HepG2 (cell line): ENCODE measurements at regions not wholly inside any gene's neighbourhood (a gene's known extent, or its start where the extent isn't known, plus 50 kb on each side); places are given as distances from the start of the nearest gene placed in this dataset.

Experiments used
- ATAC-seq: fragments of 200-7000 bp; cut with Tn5 transposase; 3 replicates; pipeline ENCODE4 v1.9.1; 2020; ENCODE audit warnings: mild to moderate bottlenecking, moderate library complexity
- BruUV-seq: library from RNA; stranded (reverse); fragments of 400-500 nt; replicated peaks from 2 replicates; lab custom pipeline; 2021; lab: Mats Ljungman, UMichigan
- CTCF ChIA-PET: fragments of 300-600 bp; formaldehyde crosslinking; extraction: SDS; loops from one replicate; lab custom pipeline; 2021; ENCODE audit warnings: low total read pairs, inconsistent platforms, low intra/inter-chr PET ratio; lab: Yijun Ruan, JAX
- POLR2A ChIA-PET: fragments of 350-600 bp; sonication (Branson Sonifier 250); formaldehyde crosslinking; loops from one replicate; lab custom pipeline; 2020; ENCODE audit warnings: antibody characterized with exemption, inconsistent platforms; lab: Yijun Ruan, JAX
- DNase-seq: peaks from one replicate; pipeline ENCODE4 v3.0.0-alpha.2; 2015; ENCODE audit warnings: low spot score
- FAIRE-seq: peaks from 3 replicates; lab custom pipeline; 2011; peaks lifted over from hg19 to GRCh38; lab: Jason Lieb, UNC
- H2AFZ ChIP-seq: one replicate; pipeline ENCODE4 v1.6.1; 2011; ENCODE audit warnings: low read length, inconsistent platforms
- H3K27ac ChIP-seq: fragments of 300-600 bp; 3 replicates; pipeline ENCODE4 v1.8.0; 2011; ENCODE audit warnings: mixed run types, mild to moderate bottlenecking, mixed read lengths, low read length, inconsistent platforms; ENCODE audit not compliant: insufficient read depth; ENCODE audit errors: extremely low read length
- H3K27me3 ChIP-seq, 2 experiments: fragments of 200-600 bp in 1 of 2; 2 replicates in 1 of 2; 3 replicates in 1 of 2; pipeline versions ENCODE4 v1.6.0 to v1.8.0; 2011; ENCODE audit warnings: low read length in 2 of 2, mild to moderate bottlenecking in 2 of 2, moderate library complexity in 2 of 2, inconsistent platforms in 1 of 2; ENCODE audit not compliant: insufficient read depth in 2 of 2, control insufficient read depth in 1 of 2
- H3K36me3 ChIP-seq, 2 experiments: fragments of 200-600 bp in 1 of 2; replicated peaks in 1 of 2; 2 replicates in 1 of 2; 3 replicates in 1 of 2; pipeline versions ENCODE4 v1.5.1 to v1.8.0; 2011; ENCODE audit warnings: low read length in 2 of 2, inconsistent platforms in 1 of 2; ENCODE audit not compliant: insufficient read depth in 2 of 2, control insufficient read depth in 1 of 2
- H3K4me1 ChIP-seq: 2 replicates; pipeline ENCODE4 v1.5.1; 2012; ENCODE audit warnings: low read length, inconsistent platforms; ENCODE audit not compliant: insufficient read depth
- H3K4me2 ChIP-seq: 2 replicates; pipeline ENCODE4 v1.6.0; 2011; ENCODE audit warnings: low read depth, low read length, inconsistent platforms
- H3K4me3 ChIP-seq, 3 experiments: fragments of 200-600 bp in 1 of 3; sonication (generic), shearing (Covaris generic) in 1 of 3; replicated peaks in 1 of 3; 2 replicates each; pipeline ENCODE4 v1.5.1; 2011 to 2016; ENCODE audit warnings: low read length in 3 of 3, inconsistent platforms in 2 of 3, low read depth in 2 of 3, mild to moderate bottlenecking in 2 of 3, control low read depth in 1 of 3, mixed read lengths in 1 of 3; ENCODE audit not compliant: insufficient read depth in 1 of 3
- H3K79me2 ChIP-seq: one replicate; pipeline ENCODE4 v1.6.1; 2011; ENCODE audit warnings: low read length, inconsistent platforms; ENCODE audit not compliant: insufficient read depth
- H3K9ac ChIP-seq: 2 replicates; pipeline ENCODE4 v1.6.0; 2011; ENCODE audit warnings: mild to moderate bottlenecking, low read depth, low read length, inconsistent platforms; ENCODE audit not compliant: insufficient read depth
- H3K9me3 ChIP-seq: 2 replicates; pipeline ENCODE4 v1.5.1; 2012; ENCODE audit warnings: mild to moderate bottlenecking, low read length
- H4K20me1 ChIP-seq: 2 replicates; pipeline ENCODE4 v1.6.0; 2011; ENCODE audit warnings: inconsistent platforms, mild to moderate bottlenecking, low read length, moderate library complexity; ENCODE audit not compliant: insufficient read depth
- AKAP8 ChIP-seq: sonication (generic); formaldehyde crosslinking; IDR thresholded peaks from 2 replicates; pipeline ENCODE4 v1.5.1; 2020; ENCODE audit warnings: mild to moderate bottlenecking, missing genetic modification reagents
- ATF1 ChIP-seq: IDR thresholded peaks from 2 replicates; pipeline ENCODE4 v1.6.1; 2016; ENCODE audit warnings: mild to moderate bottlenecking, control low read depth
- BHLHE40 ChIP-seq: IDR thresholded peaks from 2 replicates; pipeline ENCODE4 v1.6.1; 2011; ENCODE audit warnings: low read length, improper control_type of control experiment
- CC2D1A ChIP-seq: sonication (generic); formaldehyde crosslinking; IDR thresholded peaks from 2 replicates; pipeline ENCODE4 v1.8.1; 2023; ENCODE audit warnings: mild to moderate bottlenecking, missing genetic modification reagents
- FOXO4 ChIP-seq: sonication (generic); formaldehyde crosslinking; conservative IDR thresholded peaks from 2 replicates; pipeline ENCODE4 v1.8.1; 2023; ENCODE audit warnings: missing genetic modification reagents
- MXI1 ChIP-seq: IDR thresholded peaks from 3 replicates; pipeline ENCODE4 v1.6.1; 2012; ENCODE audit warnings: low read depth, low read length, inconsistent platforms, borderline replicate concordance
- POLR2A ChIP-seq, 2 experiments: IDR thresholded peaks; 2 replicates each; pipeline ENCODE4 v1.6.1; 2011; ENCODE audit warnings: low read depth in 2 of 2, low read length in 2 of 2, mild to moderate bottlenecking in 1 of 2, moderate library complexity in 1 of 2; ENCODE audit not compliant: insufficient read depth in 1 of 2
- RBFOX2 ChIP-seq: fragments of 200-400 bp; formaldehyde crosslinking; IDR thresholded peaks from 2 replicates; pipeline ENCODE4 v1.6.1; 2017; ENCODE audit warnings: low read depth, mild to moderate bottlenecking, low read length
- ZNF7 ChIP-seq: IDR thresholded peaks from 2 replicates; pipeline ENCODE4 v1.6.1; 2016; ENCODE audit warnings: missing biosample characterization, missing genetic modification reagents
- ZNF75D ChIP-seq: sonication (generic); formaldehyde crosslinking; IDR thresholded peaks from 2 replicates; pipeline ENCODE4 v1.8.1; 2023; ENCODE audit warnings: missing genetic modification reagents, mild to moderate bottlenecking, borderline replicate concordance
- WGBS: methylation state at CpG from one replicate; pipeline ENCODE4 v1.1.6; 2017; ENCODE audit warnings: low lambda C conversion rate; 5-methylcytosine and 5-hydroxymethylcytosine counted together
- in situ Hi-C: cut with HindIII; loops from 2 replicates; pipeline ENCODE4 v1.10.0; 2017; ENCODE audit warnings: low pct_unique_long_range_greater_than_20kb; ENCODE audit not compliant: extremely low pct_ligation_motif_present
- intact Hi-C: fragments of 100-400 bp; cut with micrococcal nuclease; formaldehyde crosslinking; loops from one replicate; pipeline ENCODE4 v1.10.0; 2022; ENCODE audit not compliant: unreplicated experiment
- TF ChIP-seq, protein P1 (sequence below): sonication (generic); formaldehyde crosslinking; IDR thresholded peaks from 2 replicates; pipeline ENCODE4 v1.4.0; 2020; ENCODE audit warnings: mild to moderate bottlenecking, low read depth, missing genetic modification reagents
- TF ChIP-seq, protein P2 (sequence below): IDR thresholded peaks from 2 replicates; pipeline ENCODE4 v1.6.1; 2016; ENCODE audit warnings: missing compliant biosample characterization, missing genetic modification reagents, borderline replicate concordance
- TF ChIP-seq, protein P3 (sequence below): sonication (generic); formaldehyde crosslinking; IDR thresholded peaks from 2 replicates; pipeline ENCODE4 v1.5.0; 2020; ENCODE audit warnings: mild to moderate bottlenecking, missing genetic modification reagents, borderline replicate concordance
- TF ChIP-seq, protein P4 (sequence below): sonication (generic); formaldehyde crosslinking; IDR thresholded peaks from 2 replicates; pipeline ENCODE4 v1.8.1; 2023; ENCODE audit warnings: mild to moderate bottlenecking, missing genetic modification reagents

DNA sequence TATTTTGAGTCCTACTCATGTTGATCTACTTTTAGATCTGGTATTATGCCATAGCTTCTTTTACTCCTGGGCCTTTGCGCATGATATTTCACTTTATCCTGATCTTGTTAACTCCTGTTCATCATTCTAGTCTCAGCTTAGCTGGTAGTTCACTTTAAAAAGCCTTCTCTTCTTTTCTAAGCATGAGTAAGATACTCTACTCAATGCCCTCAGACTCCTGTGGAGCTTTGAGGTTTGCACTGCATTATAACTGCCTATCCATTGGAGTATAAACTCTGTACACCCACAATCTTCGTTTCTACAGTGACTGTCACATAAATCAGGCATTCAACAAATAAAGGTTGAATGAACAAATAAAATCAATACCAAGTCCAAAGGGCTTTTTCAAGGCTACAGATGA is 357.9 kb upstream of the KCNH8 start:
- Histone ChIP-seq H3K4me2 (no peak overlapping the region), H3K27ac (no peak overlapping the region), H3K9me3 (no peaks in the 10 kb centered on the region), H3K79me2 (no peaks in the 10 kb centered on the region), H3K4me1 (no peaks in the 10 kb centered on the region), H3K27me3 (no peaks in the 10 kb centered on the region), H3K36me3 (no peaks in the 10 kb centered on the region), H3K9ac (no peak overlapping the region), H4K20me1 (no peaks in the 10 kb centered on the region), H3K4me3 (no peak overlapping the region), H2AFZ (no peak overlapping the region)
- in situ Hi-C loops: no loop called here
- CTCF ChIA-PET: no interaction called here
- POLR2A ChIA-PET: no interaction called here
- DNase-seq (no peak), FAIRE-seq (no peak), ATAC-seq (0 out of 3 replicates have a peak, but pooled peaks have one; percentile 23)
- intact Hi-C loops: no loop called here
- 49% methylated on average over 2 of the region's 2 CpGs for WGBS
- BruUV-seq: no TSS peak
- TF ChIP-seq, protein P1, sequence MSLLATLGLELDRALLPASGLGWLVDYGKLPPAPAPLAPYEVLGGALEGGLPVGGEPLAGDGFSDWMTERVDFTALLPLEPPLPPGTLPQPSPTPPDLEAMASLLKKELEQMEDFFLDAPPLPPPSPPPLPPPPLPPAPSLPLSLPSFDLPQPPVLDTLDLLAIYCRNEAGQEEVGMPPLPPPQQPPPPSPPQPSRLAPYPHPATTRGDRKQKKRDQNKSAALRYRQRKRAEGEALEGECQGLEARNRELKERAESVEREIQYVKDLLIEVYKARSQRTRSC (CRISPR knock-in tag): no peak
- no peak for TF ChIP-seq ATF1
- no peak for TF ChIP-seq ZNF75D (CRISPR knock-in tag)
- TF ChIP-seq MXI1: no peak
- no peak for TF ChIP-seq ZNF7 (CRISPR knock-in tag)
- TF ChIP-seq, protein P2, sequence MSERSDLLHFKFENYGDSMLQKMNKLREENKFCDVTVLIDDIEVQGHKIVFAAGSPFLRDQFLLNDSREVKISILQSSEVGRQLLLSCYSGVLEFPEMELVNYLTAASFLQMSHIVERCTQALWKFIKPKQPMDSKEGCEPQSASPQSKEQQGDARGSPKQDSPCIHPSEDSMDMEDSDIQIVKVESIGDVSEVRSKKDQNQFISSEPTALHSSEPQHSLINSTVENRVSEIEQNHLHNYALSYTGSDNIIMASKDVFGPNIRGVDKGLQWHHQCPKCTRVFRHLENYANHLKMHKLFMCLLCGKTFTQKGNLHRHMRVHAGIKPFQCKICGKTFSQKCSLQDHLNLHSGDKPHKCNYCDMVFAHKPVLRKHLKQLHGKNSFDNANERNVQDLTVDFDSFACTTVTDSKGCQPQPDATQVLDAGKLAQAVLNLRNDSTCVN (CRISPR knock-in tag): no peak
- TF ChIP-seq, protein P3, sequence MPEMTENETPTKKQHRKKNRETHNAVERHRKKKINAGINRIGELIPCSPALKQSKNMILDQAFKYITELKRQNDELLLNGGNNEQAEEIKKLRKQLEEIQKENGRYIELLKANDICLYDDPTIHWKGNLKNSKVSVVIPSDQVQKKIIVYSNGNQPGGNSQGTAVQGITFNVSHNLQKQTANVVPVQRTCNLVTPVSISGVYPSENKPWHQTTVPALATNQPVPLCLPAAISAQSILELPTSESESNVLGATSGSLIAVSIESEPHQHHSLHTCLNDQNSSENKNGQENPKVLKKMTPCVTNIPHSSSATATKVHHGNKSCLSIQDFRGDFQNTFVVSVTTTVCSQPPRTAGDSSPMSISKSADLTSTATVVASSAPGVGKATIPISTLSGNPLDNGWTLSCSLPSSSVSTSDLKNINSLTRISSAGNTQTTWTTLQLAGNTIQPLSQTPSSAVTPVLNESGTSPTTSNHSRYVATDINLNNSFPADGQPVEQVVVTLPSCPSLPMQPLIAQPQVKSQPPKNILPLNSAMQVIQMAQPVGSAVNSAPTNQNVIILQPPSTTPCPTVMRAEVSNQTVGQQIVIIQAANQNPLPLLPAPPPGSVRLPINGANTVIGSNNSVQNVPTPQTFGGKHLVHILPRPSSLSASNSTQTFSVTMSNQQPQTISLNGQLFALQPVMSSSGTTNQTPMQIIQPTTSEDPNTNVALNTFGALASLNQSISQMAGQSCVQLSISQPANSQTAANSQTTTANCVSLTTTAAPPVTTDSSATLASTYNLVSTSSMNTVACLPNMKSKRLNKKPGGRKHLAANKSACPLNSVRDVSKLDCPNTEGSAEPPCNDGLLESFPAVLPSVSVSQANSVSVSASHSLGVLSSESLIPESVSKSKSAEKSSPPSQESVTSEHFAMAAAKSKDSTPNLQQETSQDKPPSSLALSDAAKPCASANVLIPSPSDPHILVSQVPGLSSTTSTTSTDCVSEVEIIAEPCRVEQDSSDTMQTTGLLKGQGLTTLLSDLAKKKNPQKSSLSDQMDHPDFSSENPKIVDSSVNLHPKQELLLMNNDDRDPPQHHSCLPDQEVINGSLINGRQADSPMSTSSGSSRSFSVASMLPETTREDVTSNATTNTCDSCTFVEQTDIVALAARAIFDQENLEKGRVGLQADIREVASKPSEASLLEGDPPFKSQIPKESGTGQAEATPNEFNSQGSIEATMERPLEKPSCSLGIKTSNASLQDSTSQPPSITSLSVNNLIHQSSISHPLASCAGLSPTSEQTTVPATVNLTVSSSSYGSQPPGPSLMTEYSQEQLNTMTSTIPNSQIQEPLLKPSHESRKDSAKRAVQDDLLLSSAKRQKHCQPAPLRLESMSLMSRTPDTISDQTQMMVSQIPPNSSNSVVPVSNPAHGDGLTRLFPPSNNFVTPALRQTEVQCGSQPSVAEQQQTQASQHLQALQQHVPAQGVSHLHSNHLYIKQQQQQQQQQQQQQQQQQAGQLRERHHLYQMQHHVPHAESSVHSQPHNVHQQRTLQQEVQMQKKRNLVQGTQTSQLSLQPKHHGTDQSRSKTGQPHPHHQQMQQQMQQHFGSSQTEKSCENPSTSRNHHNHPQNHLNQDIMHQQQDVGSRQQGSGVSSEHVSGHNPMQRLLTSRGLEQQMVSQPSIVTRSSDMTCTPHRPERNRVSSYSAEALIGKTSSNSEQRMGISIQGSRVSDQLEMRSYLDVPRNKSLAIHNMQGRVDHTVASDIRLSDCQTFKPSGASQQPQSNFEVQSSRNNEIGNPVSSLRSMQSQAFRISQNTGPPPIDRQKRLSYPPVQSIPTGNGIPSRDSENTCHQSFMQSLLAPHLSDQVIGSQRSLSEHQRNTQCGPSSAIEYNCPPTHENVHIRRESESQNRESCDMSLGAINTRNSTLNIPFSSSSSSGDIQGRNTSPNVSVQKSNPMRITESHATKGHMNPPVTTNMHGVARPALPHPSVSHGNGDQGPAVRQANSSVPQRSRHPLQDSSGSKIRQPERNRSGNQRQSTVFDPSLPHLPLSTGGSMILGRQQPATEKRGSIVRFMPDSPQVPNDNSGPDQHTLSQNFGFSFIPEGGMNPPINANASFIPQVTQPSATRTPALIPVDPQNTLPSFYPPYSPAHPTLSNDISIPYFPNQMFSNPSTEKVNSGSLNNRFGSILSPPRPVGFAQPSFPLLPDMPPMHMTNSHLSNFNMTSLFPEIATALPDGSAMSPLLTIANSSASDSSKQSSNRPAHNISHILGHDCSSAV (CRISPR knock-in tag): no peak
- no peak for TF ChIP-seq POLR2A (IDR thresholded peaks at IDR 0.05; ENCODE audit: insufficient read depth in 1 of 2, low read depth in 2 of 2, low read length in 2 of 2)
- TF ChIP-seq CC2D1A (CRISPR knock-in tag): no peak
- no peak for TF ChIP-seq BHLHE40
- TF ChIP-seq AKAP8: no peak
- TF ChIP-seq, protein P4, sequence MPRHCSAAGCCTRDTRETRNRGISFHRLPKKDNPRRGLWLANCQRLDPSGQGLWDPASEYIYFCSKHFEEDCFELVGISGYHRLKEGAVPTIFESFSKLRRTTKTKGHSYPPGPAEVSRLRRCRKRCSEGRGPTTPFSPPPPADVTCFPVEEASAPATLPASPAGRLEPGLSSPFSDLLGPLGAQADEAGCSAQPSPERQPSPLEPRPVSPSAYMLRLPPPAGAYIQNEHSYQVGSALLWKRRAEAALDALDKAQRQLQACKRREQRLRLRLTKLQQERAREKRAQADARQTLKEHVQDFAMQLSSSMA (CRISPR knock-in tag): no peak
- no peak for TF ChIP-seq FOXO4 (CRISPR knock-in tag)
- no peak for TF ChIP-seq RBFOX2
